HCT116 (cell line): ENCODE measurements at regions not wholly inside any gene's neighbourhood (a gene's known extent, or its start where the extent isn't known, plus 50 kb on each side); places are given as distances from the start of the nearest gene placed in this dataset.
A peak's percentile ranks its signal among the peaks of the same experiment; 100 is the strongest.

Source experiments
- CTCF ChIP-seq, 3 experiments: fragments of 200-600 bp in 1 of 3; sonication (generic) in 1 of 3; IDR thresholded peaks in 2 of 3; conservative IDR thresholded peaks in 1 of 3; 2 replicates each; pipeline ENCODE4 v1.5.1; 2012 to 2017; ENCODE audit warnings: low read depth in 2 of 3, low read length in 2 of 3, antibody characterized with exemption in 1 of 3, borderline replicate concordance in 1 of 3, control low read depth in 1 of 3, mild to moderate bottlenecking in 1 of 3, mixed read lengths in 1 of 3, mixed run types in 1 of 3, moderate library complexity in 1 of 3; ENCODE audit not compliant: insufficient read depth in 1 of 3
- EZH2 ChIP-seq: fragments of 200-600 bp; sonication (generic); IDR thresholded peaks from 2 replicates; pipeline ENCODE4 v1.6.1; 2017; ENCODE audit warnings: antibody characterized with exemption, mixed run types
- EZH2phosphoT487 ChIP-seq: fragments of 200-600 bp; IDR thresholded peaks from 2 replicates; pipeline ENCODE4 v1.6.1; 2018; ENCODE audit warnings: antibody characterized with exemption, borderline replicate concordance
- JUND ChIP-seq: IDR thresholded peaks from 2 replicates; pipeline ENCODE4 v1.6.1; 2012
- POLR2A ChIP-seq: IDR thresholded peaks from 2 replicates; pipeline ENCODE4 v1.7.0; 2011; ENCODE audit warnings: borderline replicate concordance; ENCODE audit not compliant: insufficient read depth, insufficient read length; ENCODE audit errors: extremely low read depth
- POLR2AphosphoS5 ChIP-seq: IDR thresholded peaks from 2 replicates; pipeline ENCODE4 v1.6.1; 2011; ENCODE audit warnings: mild to moderate bottlenecking, low read depth, low read length, moderate library complexity
- SIN3A ChIP-seq: IDR thresholded peaks from 2 replicates; pipeline ENCODE4 v1.6.1; 2012; ENCODE audit warnings: low read depth
- SRF ChIP-seq: IDR thresholded peaks from 2 replicates; pipeline ENCODE4 v1.6.1; 2012; ENCODE audit warnings: low read depth
- ZBTB33 ChIP-seq: IDR thresholded peaks from 2 replicates; pipeline ENCODE4 v1.6.1; 2011; ENCODE audit warnings: mild to moderate bottlenecking, low read length, moderate library complexity; ENCODE audit not compliant: insufficient replicate concordance; ENCODE audit errors: extremely low read depth
- ZNF274 ChIP-seq: fragments of 200-500 bp; sonication (Bioruptor generic); IDR thresholded peaks from 2 replicates; pipeline ENCODE4 v1.6.1; 2014; ENCODE audit warnings: mild to moderate bottlenecking, low read depth, low read length, inconsistent platforms

DNA sequence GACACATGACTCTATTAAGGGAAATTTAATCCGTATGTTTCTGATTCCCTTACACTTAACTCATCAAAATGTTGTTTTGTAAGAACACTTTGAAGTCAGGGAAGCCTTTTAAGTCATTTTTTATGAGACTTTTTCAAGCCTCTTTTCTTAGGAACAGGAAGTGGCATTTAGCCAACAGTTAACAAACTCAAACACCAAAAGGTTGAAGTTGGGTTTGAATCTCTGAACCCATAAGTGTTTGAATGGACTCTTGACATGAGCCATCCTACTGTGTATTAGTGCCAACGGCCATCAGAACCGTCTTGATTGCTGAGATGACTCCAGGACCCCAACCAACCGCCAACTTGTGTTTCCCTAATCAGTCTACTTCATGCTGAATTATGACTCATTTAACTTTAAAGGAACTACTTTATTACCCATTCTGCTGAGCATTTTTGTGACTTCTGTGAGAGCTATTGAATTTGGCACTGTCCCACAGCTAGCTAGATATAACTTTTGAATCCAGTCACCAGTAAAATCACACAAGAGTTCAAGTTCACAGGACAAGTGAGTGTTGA, 209.1 kb upstream of the FAT1 start:
- peak; percentile 51; the same call in 1 of the 2 replicates for TF ChIP-seq POLR2AphosphoS5
- no peak for TF ChIP-seq POLR2A
- no peak for TF ChIP-seq CTCF (IDR thresholded peaks at IDR 0.05 in 2 of 3, conservative IDR thresholded peaks at IDR 0.05 in 1 of 3; ENCODE audit: borderline replicate concordance in 1 of 3, insufficient read depth in 1 of 3, low read depth in 2 of 3, low read length in 2 of 3)
- no peak for TF ChIP-seq EZH2
- no peak for TF ChIP-seq ZBTB33
- no peak for TF ChIP-seq JUND
- no peak for TF ChIP-seq SRF
- TF ChIP-seq SIN3A: no peak
- no peak for TF ChIP-seq ZNF274
- TF ChIP-seq EZH2phosphoT487: no peak
